Heart right ventricle (tissue), 16 donors: ENCODE measurements at regions not wholly inside any gene's neighbourhood (a gene's known extent, or its start where the extent isn't known, plus 50 kb on each side); places are given as distances from the start of the nearest gene placed in this dataset.
A peak's percentile ranks its signal among the peaks of the same experiment; 100 is the strongest.

Source experiments
- ATAC-seq, 8 donors: fragments of 200-7000 bp; cut with Tn5 transposase; one replicate each; pipeline ENCODE4 v1.9.1; 2020; ENCODE audit warnings: mild to moderate bottlenecking in 8 of 8, moderate library complexity in 8 of 8, moderate number of reproducible peaks in 1 of 8
- DNase-seq, 2 donors: peaks; one replicate each; pipeline ENCODE4 v3.0.0-alpha.2; 2020
- H3K27ac ChIP-seq, 10 donors: fragments of 200-600 bp; sonication (generic) in 2 of 10; one replicate each; pipeline versions ENCODE4 v1.5.0 to v1.8.0; 2020 to 2022; ENCODE audit warnings: mild to moderate bottlenecking in 3 of 10
- H3K27me3 ChIP-seq, 7 donors: fragments of 200-600 bp; one replicate each; pipeline ENCODE4 v1.8.0; 2021 to 2022; ENCODE audit warnings: mild to moderate bottlenecking in 2 of 7
- H3K36me3 ChIP-seq, 9 donors: fragments of 200-600 bp; sonication (generic) in 1 of 9; one replicate each; pipeline versions ENCODE4 v1.5.0 to v1.8.0; 2020 to 2022; ENCODE audit warnings: mild to moderate bottlenecking in 2 of 9
- H3K4me1 ChIP-seq, 9 donors: fragments of 200-600 bp; sonication (generic) in 1 of 9; one replicate each; pipeline versions ENCODE4 v1.5.0 to v1.8.0; 2020 to 2022; ENCODE audit warnings: mild to moderate bottlenecking in 4 of 9
- H3K4me3 ChIP-seq, 10 donors: fragments of 200-600 bp; sonication (generic) in 2 of 10; one replicate each; pipeline versions ENCODE4 v1.5.0 to v1.8.0; 2020 to 2022; ENCODE audit warnings: mild to moderate bottlenecking in 7 of 10, moderate library complexity in 2 of 10
- H3K9me3 ChIP-seq, 11 donors: fragments of 200-600 bp in 10 of 11; sonication (generic) in 2 of 11; one replicate each; pipeline versions ENCODE4 v1.5.0 to v1.8.0; 2013 to 2022; ENCODE audit warnings: mild to moderate bottlenecking in 2 of 11, control low read depth in 1 of 11, moderate library complexity in 1 of 11
- WGBS, 2 donors: extraction: QIAGEN DNeasy Blood & Tissue Kit; methylation state at CpG; one replicate each; pipeline ENCODE4 v1.1.7; 2013; ENCODE audit warnings: inconsistent platforms in 1 of 2; 5-methylcytosine and 5-hydroxymethylcytosine counted together
- intact Hi-C, 10 donors: fragments of 100-400 bp; cut with DNase I; formaldehyde crosslinking; loops; one replicate each; pipeline versions ENCODE4 v1.11.1 to v1.14.2; 2022
- TF ChIP-seq, protein P1 (sequence below), 9 donors: fragments of 200-600 bp; sonication (generic) in 2 of 9; IDR thresholded peaks; one replicate each; pipeline versions ENCODE4 v1.5.0 to v1.8.0; 2021 to 2022; ENCODE audit warnings: antibody characterized with exemption in 9 of 9, mild to moderate bottlenecking in 5 of 9, moderate library complexity in 1 of 9
- donor health status: Arrhythmogenic right ventricular cardiomyopathy.
- donor health status: ischemic (EF 13 %, LVEDD 7.1; RV severe dilation, severe dysfunction).
- donor health status: healthy with polysubstance abuse.
- donor health status: DM: no; HTN: yes; CAD: no.
- donor health status: DM: no; HTN: no; CAD: no.
- donor health status: ischemic (EF 25% LVEDD 6.9; RV normal size, moderate dysfunction).
- donor health status: ischemic (EF 25% LVEDD 5.7; RV mildly dilated, moderate dysfunction).
- donor health status: healthy.
- donor health status: DM: yes; HTN: yes; CAD: no.
- donor health status: Ischemic cardiomyopathy.
- donor health status: ischemic (EF 35%, LVEDD 5.7; RV mildly dilated, moderate dysfunction).
- donor health status: nonischemic (EF 11% LVEDD 7.7; RV severe dilation, severe dysfunction).
- donor health status: DM: yes; HTN: yes; CAD: no.
- donor health status: PGD.
- donor health status: ischemic (EF 29% LVEDD 5.4; RV normal size, mild dysfunction).
- donor health status: nonischemic (EF 23%, LVEDD 6.1; RV moderate dilation, normal function).

DNA sequence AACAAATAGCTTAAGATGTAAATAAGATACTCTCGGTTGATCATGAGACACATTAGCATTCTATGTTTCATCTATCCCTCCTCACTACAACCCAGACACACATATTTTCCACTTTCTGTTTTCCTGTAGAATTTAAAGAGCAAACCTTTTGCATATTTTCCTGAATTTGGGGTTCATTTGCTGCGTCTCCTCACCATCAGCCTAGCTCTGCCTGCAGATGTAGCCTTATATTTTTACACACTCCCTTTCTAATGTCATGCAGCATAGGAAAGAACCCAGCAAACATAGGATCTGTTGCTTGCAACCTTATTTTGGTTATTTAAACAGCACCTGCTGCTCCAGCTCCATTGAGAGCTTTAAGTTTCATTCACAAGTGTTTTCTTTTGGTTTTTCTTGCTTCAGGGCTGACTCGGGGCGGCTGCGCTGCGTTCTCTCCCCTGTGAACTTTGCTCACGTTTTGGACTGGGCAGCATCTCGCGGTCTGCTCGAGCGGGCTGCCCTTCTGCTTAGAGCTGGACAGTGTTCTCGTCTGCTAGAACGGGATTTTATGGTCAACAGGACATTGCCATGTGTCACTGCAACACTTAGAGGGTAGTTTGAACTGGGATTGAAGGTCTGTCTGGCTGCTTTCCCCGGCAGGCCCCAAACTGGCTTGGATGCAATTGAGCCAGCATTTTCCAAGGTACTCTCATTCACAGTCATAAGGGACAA lies 57.8 kb upstream of the VRK1 start:
- no peak for ATAC-seq
- no peak for DNase-seq
- intact Hi-C loops: loop anchor here in 1 of 10 donors (10.0 kb wide), 1 partner anchor 155 kb away; no protein-coding TSS in a partner anchor
- TF ChIP-seq, protein P1, sequence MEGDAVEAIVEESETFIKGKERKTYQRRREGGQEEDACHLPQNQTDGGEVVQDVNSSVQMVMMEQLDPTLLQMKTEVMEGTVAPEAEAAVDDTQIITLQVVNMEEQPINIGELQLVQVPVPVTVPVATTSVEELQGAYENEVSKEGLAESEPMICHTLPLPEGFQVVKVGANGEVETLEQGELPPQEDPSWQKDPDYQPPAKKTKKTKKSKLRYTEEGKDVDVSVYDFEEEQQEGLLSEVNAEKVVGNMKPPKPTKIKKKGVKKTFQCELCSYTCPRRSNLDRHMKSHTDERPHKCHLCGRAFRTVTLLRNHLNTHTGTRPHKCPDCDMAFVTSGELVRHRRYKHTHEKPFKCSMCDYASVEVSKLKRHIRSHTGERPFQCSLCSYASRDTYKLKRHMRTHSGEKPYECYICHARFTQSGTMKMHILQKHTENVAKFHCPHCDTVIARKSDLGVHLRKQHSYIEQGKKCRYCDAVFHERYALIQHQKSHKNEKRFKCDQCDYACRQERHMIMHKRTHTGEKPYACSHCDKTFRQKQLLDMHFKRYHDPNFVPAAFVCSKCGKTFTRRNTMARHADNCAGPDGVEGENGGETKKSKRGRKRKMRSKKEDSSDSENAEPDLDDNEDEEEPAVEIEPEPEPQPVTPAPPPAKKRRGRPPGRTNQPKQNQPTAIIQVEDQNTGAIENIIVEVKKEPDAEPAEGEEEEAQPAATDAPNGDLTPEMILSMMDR (IDR thresholded peaks at IDR 0.05): no peak
- no peak overlapping the region for H3K27ac ChIP-seq
- H3K4me3 ChIP-seq: no peak overlapping the region
- no peaks in the 10 kb centered on the region for H3K36me3 ChIP-seq
- H3K4me1 ChIP-seq: peaks cover 0 to 11% (median 8%) of the 10 kb centered on the region in 9 donors
- WGBS, 2 donors: 53 to 55% methylated on average over 14 of the region's 14 CpGs
- H3K27me3 ChIP-seq: peaks cover 4 to 98% (median 91%) of the 10 kb centered on the region in 7 donors
- H3K9me3 ChIP-seq: no peaks in the 10 kb centered on the region

DNA sequence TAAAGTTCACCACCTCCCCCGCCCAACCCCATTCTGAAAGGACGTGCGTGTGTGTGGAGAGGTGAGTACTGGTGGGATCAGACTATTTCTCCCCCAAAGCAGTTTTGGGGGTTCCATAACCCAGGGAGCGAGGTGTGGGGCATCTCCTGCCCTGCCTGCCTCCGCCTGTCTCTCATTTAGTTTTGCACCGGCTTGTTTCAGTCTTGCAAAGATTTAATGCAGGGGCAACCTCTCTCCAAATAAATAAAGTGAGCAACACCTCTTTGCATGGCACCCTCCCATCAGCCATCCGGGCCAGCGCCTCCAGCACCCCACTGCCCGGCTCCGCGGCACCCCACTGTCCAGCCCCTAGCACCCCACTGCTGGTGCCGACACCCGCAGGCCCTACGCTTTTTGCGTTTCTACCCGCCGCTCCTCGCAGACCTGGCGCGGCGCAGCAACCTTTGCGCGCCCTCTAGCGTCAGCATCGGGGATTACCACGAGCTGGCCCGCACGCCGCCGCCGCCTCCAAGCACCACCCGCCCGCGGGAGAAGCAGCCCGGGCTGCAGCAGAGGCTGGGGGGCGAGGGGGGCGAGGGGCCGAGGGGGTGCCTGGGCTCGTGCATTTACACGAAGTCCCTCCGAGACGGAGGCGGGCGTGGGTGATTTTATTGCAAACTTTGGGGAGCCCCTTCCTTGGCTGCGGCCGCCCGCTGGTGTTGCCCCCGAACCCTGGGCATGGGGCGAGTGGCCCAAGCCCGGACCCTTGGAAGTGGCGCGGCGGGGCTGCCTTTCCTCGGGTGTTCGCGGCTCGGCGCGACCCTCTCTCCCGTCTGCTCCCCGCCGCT lies 55.8 kb upstream of the VRK1 start:
- DNase-seq (peak; percentile 25 to 65), ATAC-seq (peak; percentile 49 to 77 (median 68))
- H3K9me3 ChIP-seq: no peaks in the 10 kb centered on the region
- 2 to 6% methylated on average over 60 to 62 of the region's 62 CpGs for WGBS, 2 donors
- peaks cover 0 to 11% (median 8%) of the 10 kb centered on the region in 9 donors for H3K4me1 ChIP-seq
- TF ChIP-seq, protein P1 (IDR thresholded peaks at IDR 0.05): peak; percentile 77 to 93 (median 87)
- intact Hi-C loops: loop anchor here in 7 of 10 donors (2.0 to 10.0 kb wide), 4 partner anchors 157 to 175 kb away; no protein-coding TSS in a partner anchor
- H3K36me3 ChIP-seq: no peaks in the 10 kb centered on the region
- H3K4me3 ChIP-seq: peak overlapping the region in 9 of 10 donors; percentile 15 to 50 (median 41)
- peaks cover 4 to 99% (median 87%) of the 10 kb centered on the region in 7 donors for H3K27me3 ChIP-seq
- no peak overlapping the region for H3K27ac ChIP-seq

DNA sequence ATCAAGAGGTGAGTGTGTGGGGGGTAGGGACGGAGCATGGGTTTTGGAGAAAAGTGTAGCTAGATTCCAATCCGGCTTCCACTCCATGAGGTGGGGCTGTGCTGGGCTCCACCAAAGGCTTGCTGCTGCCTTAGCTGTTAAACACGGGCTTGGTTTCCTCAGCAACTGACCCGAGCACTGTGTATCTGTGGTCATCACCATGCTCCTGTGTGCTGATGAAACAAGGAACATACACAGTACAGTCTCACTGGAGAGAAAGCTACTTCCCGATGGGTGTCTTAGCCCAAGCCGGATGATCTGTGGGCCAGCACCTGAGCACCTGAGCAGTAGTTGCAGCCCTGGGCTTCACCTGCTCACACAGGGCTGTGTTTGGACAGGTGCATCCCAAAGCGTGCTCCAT lies 52.9 kb upstream of the VRK1 start:
- TF ChIP-seq, protein P1 (IDR thresholded peaks at IDR 0.05): no peak
- Histone ChIP-seq H3K27me3 (peaks cover 4 to 98% (median 77%) of the 10 kb centered on the region in 7 donors), H3K4me1 (peaks cover 0 to 11% (median 8%) of the 10 kb centered on the region in 9 donors), H3K27ac (no peak overlapping the region), H3K36me3 (no peaks in the 10 kb centered on the region), H3K4me3 (no peak overlapping the region), H3K9me3 (no peaks in the 10 kb centered on the region)
- DNase-seq: no peak
- WGBS, 2 donors: 67 to 75% methylated on average over 7 of the region's 7 CpGs
- intact Hi-C loops: loop anchor here in 6 of 10 donors (5.0 to 10.0 kb wide), 3 partner anchors 159 to 177 kb away; no protein-coding TSS in a partner anchor
- peak in 1 of 8 donors; percentile 22 for ATAC-seq

DNA sequence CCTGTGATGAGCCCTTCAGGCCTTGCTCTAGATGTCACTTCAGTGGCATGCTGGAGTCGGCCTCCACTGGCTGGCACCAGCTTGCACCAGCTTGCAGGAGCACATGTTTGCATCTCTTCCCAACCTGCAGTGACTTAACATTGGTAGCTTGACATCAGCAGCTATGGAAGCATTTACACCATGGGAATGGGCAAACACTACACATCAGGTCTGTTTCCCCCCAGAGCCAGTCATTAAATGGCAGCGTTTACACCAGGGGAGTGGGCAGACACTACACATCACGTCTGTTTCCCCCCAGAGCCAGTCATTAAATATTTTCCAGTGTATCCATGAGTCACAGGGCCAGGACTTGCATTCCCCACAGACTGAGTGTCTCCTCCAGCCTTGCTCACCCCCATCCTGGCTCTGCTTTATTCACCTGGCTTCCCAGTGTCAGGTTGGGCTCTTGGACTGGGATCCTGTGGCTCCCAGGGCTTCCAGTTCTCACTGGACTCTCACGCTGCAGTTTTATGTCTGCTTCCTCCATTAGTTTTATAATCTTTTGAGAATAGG lies 51.6 kb upstream of the VRK1 start:
- intact Hi-C loops: loop anchor here in 1 of 10 donors (10.0 kb wide), 1 partner anchor 161 kb away; no protein-coding TSS in a partner anchor
- no peaks in the 10 kb centered on the region for H3K36me3 ChIP-seq
- peaks cover 4 to 98% (median 72%) of the 10 kb centered on the region in 7 donors for H3K27me3 ChIP-seq
- 84 to 90% methylated on average over 4 of the region's 4 CpGs for WGBS, 2 donors
- no peak overlapping the region for H3K27ac ChIP-seq
- ATAC-seq (no peak), DNase-seq (no peak)
- H3K9me3 ChIP-seq: no peaks in the 10 kb centered on the region
- H3K4me3 ChIP-seq: no peak overlapping the region
- peaks cover 0 to 11% (median 8%) of the 10 kb centered on the region in 9 donors for H3K4me1 ChIP-seq
- TF ChIP-seq, protein P1 (IDR thresholded peaks at IDR 0.05): no peak
